Epithelial cell of esophagus (primary cell): ENCODE measurements at regions not wholly inside any gene's neighbourhood (a gene's known extent, or its start where the extent isn't known, plus 50 kb on each side); places are given as distances from the start of the nearest gene placed in this dataset.

Experiments used
- DNase-seq: peaks from one replicate; pipeline ENCODE4 v3.0.0; 2010; ENCODE audit warnings: low read depth
- H3K4me3 ChIP-seq: 2 replicates; pipeline ENCODE4 v1.5.1; 2011; ENCODE audit warnings: mild to moderate bottlenecking, low read length, control low read depth
- CTCF ChIP-seq: IDR thresholded peaks from 2 replicates; pipeline ENCODE4 v1.5.1; 2011; ENCODE audit warnings: low read depth, mild to moderate bottlenecking, low read length, control low read depth, inconsistent platforms; ENCODE audit not compliant: insufficient read depth; ENCODE audit errors: missing control alignments

DNA sequence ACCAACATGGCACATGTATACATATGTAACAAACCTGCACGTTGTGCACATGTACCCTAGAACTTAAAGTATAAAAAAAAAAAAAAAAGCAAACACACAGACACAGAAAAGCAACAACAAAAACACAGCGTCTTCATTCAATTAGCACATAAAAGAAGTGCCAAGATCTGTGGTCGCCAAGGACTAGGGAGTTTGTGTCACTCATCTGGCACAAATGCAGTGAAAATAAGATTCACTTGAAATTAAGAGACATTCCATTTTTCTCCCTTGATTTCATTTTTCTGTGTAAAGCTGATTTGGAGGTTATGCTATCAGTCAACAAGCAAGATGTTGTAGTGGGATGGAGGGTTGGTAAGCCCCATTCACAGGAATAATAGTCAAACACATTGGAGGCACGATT lies 115.3 kb downstream of the FAT4 start:
- DNase-seq, result no peak
- no peak overlapping the region for H3K4me3 ChIP-seq
- TF ChIP-seq CTCF, result no peak

- DNase-seq, result peak; percentile 1
- no peak for TF ChIP-seq CTCF
- H3K4me3 ChIP-seq, result no peak overlapping the region
Observed at GRCh38 chr4:125432078-125432477, 117.3 kb downstream of the FAT4 start.

GRCh38 chr4:125433453-125433852 lies 118.7 kb downstream of the FAT4 start:
- peak; percentile 2 for DNase-seq
- TF ChIP-seq CTCF, result no peak
- H3K4me3 ChIP-seq, result no peak overlapping the region

GRCh38 chr4:125434136-125434535 lies 119.4 kb downstream of the FAT4 start:
- no peak for DNase-seq

DNA sequence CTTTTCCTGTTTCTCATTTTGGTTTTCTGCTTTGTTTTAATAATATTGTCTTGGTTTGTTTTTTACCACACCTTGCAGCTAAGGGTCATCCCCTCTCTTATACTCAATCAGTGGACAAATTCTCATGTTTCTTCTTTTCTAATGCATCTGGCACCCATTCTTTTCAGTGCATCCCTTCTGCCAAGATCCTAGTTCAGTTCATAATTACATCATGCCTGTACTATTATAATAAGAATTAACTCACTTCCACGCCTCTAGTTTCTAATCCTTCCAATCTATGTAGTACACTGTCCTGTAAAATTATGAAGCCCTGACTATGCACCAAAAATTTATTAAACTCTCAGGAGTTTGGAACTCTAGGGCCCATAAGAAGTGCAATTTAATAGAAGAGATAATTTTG lies 126.1 kb downstream of the FAT4 start:
- no peak overlapping the region for H3K4me3 ChIP-seq
- TF ChIP-seq CTCF, result no peak
- DNase-seq, result no peak

More at GRCh38 chr4:125434136-125434535, 119.4 kb downstream of the FAT4 start:
- no peak for TF ChIP-seq CTCF
- H3K4me3 ChIP-seq, result no peak overlapping the region

DNA sequence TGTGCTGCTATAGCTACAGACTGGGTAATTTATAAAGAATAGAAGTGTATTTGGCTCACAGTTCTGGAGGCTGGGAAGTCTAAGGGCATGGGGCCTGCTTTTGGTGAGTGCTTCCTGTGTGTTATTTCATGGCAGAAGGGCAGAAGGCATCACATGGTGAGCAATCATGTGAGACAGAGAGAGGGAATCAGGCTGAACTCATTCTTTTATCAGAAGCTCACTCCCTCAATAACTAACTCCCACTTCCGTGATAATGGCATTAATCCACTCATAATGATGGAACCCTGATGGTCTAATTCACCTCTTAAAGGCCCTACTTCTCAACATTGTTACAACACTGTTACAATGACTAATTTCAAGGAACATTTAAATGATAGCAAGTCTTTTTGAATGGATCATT lies 129.4 kb downstream of the FAT4 start:
- TF ChIP-seq CTCF, result no peak

DNA sequence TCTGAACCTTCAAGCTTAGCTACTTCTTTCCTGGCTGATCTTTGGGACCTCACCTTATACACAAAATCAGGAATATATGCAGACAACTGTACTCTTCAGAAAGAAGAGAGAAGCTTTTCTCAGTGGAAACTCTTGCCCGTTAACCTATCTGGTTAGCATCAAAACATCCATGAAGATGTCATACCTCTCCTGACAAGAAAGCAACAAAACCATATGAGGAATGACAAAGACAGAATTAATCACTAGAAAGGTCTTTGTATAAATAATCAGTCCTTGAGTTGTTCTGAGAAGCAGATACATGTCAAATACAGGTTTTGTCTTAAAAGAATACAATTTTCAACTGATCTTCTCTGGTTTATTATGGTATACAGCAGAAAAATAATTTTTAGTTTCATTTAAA lies 130.8 kb downstream of the FAT4 start:
- no peak for DNase-seq
- no peak for TF ChIP-seq CTCF
- no peak overlapping the region for H3K4me3 ChIP-seq

More for the DNA sequence above, 129.4 kb downstream of the FAT4 start:
- DNase-seq, result no peak
- H3K4me3 ChIP-seq, result no peak overlapping the region
